Smooth muscle cell (in vitro differentiated cells): ENCODE measurements at regions not wholly inside any gene's neighbourhood (a gene's known extent, or its start where the extent isn't known, plus 50 kb on each side); places are given as distances from the start of the nearest gene placed in this dataset.

ENCODE experiments used
- DNase-seq: peaks from one replicate; lab custom pipeline; 2025; ENCODE audit not compliant: unreplicated experiment; lab: John Stamatoyannopoulos, UW
- H2AFZ ChIP-seq: fragments of 200-600 bp; sonication (generic); 2 replicates; pipeline ENCODE4 v1.6.0; 2016; ENCODE audit warnings: antibody characterized with exemption, low read depth, mild to moderate bottlenecking
- H3F3A ChIP-seq: fragments of 200-600 bp; sonication (generic); 2 replicates; pipeline ENCODE4 v1.6.0; 2017; ENCODE audit warnings: antibody characterized with exemption, low read depth
- H3K27ac ChIP-seq: fragments of 200-600 bp; sonication (generic); 2 replicates; pipeline ENCODE4 v1.5.1; 2016; ENCODE audit warnings: low read depth, mild to moderate bottlenecking
- H3K27me3 ChIP-seq: fragments of 200-600 bp; sonication (generic); 2 replicates; pipeline ENCODE4 v1.6.1; 2016; ENCODE audit warnings: low read depth, mild to moderate bottlenecking
- H3K36me3 ChIP-seq: fragments of 200-600 bp; sonication (generic); 2 replicates; pipeline ENCODE4 v1.5.1; 2016; ENCODE audit warnings: low read depth
- H3K4me1 ChIP-seq: fragments of 200-600 bp; sonication (generic); 2 replicates; pipeline ENCODE4 v1.5.1; 2016; ENCODE audit warnings: low read depth
- H3K4me2 ChIP-seq: fragments of 200-600 bp; sonication (generic); 2 replicates; pipeline ENCODE4 v1.6.0; 2016; ENCODE audit warnings: mild to moderate bottlenecking
- H3K4me3 ChIP-seq: fragments of 200-600 bp; sonication (generic); 2 replicates; pipeline ENCODE4 v1.5.1; 2016; ENCODE audit warnings: mild to moderate bottlenecking
- H3K79me2 ChIP-seq: fragments of 200-600 bp; sonication (generic); 2 replicates; pipeline ENCODE4 v1.6.0; 2016; ENCODE audit warnings: low read depth, mild to moderate bottlenecking
- H3K9ac ChIP-seq: fragments of 200-600 bp; sonication (generic); 2 replicates; pipeline ENCODE4 v1.6.0; 2016; ENCODE audit warnings: low read depth
- H3K9me3 ChIP-seq: fragments of 200-600 bp; sonication (generic); replicated peaks from 2 replicates; pipeline ENCODE4 v1.5.1; 2016; ENCODE audit warnings: low read depth
- H4K20me1 ChIP-seq: fragments of 200-600 bp; sonication (generic); 2 replicates; pipeline ENCODE4 v1.6.0; 2016; ENCODE audit warnings: low read depth
- WGBS: methylation state at CpG from one replicate; pipeline ENCODE4 v1.1.7; 2016; ENCODE audit warnings: low lambda C conversion rate; 5-methylcytosine and 5-hydroxymethylcytosine counted together
- TF ChIP-seq, protein P1 (sequence below): fragments of 200-600 bp; sonication (generic); IDR thresholded peaks from 2 replicates; pipeline ENCODE4 v1.5.1; 2017; ENCODE audit warnings: borderline replicate concordance, mild to moderate bottlenecking, antibody characterized with exemption; ENCODE audit not compliant: insufficient read depth, poor library complexity, severe bottlenecking

DNA sequence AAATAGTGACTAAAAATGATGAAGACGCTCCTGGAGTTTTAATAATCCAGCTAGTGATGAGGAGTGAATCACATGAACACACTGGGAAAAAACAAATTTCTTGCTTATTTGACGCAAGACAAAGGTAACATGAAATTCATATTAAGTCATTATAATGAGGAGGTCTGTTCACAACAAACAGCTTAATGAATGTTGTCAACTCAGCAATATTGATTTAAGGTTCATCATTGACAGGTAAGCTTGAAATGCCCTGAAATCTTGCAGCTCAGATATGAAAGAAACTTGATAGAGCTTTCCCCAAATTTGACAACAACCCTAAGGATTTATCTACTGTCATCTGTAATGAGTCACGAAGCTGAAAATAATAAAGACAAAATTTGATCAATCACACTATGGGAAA is 108.1 kb upstream of the SELENOK start:
- Histone ChIP-seq H3K36me3 (no peaks in the 10 kb centered on the region), H3K9me3 (no peaks in the 10 kb centered on the region), H3K4me1 (no peaks in the 10 kb centered on the region), H3K4me3 (no peak overlapping the region), H3K27me3 (peaks cover 11% of the 10 kb centered on the region), H2AFZ (no peak overlapping the region), H4K20me1 (no peaks in the 10 kb centered on the region), H3K4me2 (no peak overlapping the region), H3K79me2 (no peaks in the 10 kb centered on the region), H3K27ac (no peak overlapping the region), H3F3A (no peaks in the 10 kb centered on the region), H3K9ac (no peak overlapping the region)
- 92% methylated on average over 3 of the region's 3 CpGs for WGBS
- no peak for DNase-seq
- TF ChIP-seq, protein P1, sequence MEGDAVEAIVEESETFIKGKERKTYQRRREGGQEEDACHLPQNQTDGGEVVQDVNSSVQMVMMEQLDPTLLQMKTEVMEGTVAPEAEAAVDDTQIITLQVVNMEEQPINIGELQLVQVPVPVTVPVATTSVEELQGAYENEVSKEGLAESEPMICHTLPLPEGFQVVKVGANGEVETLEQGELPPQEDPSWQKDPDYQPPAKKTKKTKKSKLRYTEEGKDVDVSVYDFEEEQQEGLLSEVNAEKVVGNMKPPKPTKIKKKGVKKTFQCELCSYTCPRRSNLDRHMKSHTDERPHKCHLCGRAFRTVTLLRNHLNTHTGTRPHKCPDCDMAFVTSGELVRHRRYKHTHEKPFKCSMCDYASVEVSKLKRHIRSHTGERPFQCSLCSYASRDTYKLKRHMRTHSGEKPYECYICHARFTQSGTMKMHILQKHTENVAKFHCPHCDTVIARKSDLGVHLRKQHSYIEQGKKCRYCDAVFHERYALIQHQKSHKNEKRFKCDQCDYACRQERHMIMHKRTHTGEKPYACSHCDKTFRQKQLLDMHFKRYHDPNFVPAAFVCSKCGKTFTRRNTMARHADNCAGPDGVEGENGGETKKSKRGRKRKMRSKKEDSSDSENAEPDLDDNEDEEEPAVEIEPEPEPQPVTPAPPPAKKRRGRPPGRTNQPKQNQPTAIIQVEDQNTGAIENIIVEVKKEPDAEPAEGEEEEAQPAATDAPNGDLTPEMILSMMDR, result no peak

DNA sequence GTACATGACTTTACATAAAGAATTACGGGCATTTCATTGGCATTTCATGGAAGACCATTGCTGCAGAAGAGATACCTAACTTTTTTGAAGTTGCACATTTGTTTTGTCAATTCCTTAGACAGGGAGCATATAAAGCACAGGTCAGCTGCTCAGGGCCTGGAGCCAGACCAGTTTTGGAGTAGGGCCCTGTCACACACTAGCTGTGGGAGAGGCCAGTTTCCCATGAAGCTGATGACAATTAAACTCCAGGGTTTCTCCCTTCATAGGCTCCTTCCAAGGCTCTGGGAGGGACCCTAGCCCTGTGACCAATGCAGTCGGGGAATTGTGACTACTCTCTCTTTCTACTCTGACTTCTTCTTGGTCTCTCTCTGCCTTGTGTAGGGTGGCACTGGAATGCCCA is 107.3 kb upstream of the SELENOK start:
- Histone ChIP-seq H3K79me2 (no peaks in the 10 kb centered on the region), H3K27me3 (peaks cover 11% of the 10 kb centered on the region), H3K27ac (no peak overlapping the region), H3K36me3 (no peaks in the 10 kb centered on the region), H3K9me3 (no peaks in the 10 kb centered on the region), H3K4me2 (no peak overlapping the region), H3K4me3 (no peak overlapping the region), H2AFZ (no peak overlapping the region), H3K9ac (no peak overlapping the region), H4K20me1 (no peaks in the 10 kb centered on the region), H3F3A (no peaks in the 10 kb centered on the region), H3K4me1 (no peaks in the 10 kb centered on the region)
- WGBS, result 90% methylated on average over 2 of the region's 2 CpGs
- TF ChIP-seq, protein P1, result no peak
- no peak for DNase-seq

DNA sequence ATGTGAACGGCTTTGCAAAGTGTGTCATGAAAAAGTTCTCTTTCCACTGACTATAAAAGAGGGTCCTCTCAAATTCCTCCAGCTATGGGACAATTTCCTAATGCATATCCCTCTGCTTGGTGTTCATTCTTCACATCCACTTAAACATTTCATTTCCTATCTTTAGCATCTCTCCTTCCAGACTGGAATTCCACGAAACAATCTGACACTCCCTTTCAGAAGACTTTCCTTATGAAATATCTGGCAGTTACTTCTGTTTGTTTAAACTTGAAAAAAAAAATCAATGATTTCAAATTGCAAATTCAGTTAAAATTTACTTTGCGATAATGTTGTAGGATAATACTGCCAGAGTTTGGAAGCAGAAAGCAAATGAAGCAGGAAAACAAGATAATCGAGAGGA is 105.8 kb upstream of the SELENOK start:
- WGBS, result 83% methylated on average over 4 of the region's 4 CpGs
- H3K79me2 ChIP-seq, result no peaks in the 10 kb centered on the region
- peaks cover 11% of the 10 kb centered on the region for H3K27me3 ChIP-seq
- no peak overlapping the region for H3K9ac ChIP-seq
- H3K27ac ChIP-seq, result no peak overlapping the region
- H3F3A ChIP-seq, result no peaks in the 10 kb centered on the region
- H3K4me2 ChIP-seq, result no peak overlapping the region
- no peak for DNase-seq
- no peaks in the 10 kb centered on the region for H3K36me3 ChIP-seq
- TF ChIP-seq, protein P1, result no peak
- H2AFZ ChIP-seq, result no peak overlapping the region
- no peaks in the 10 kb centered on the region for H3K4me1 ChIP-seq
- H4K20me1 ChIP-seq, result no peaks in the 10 kb centered on the region
- no peaks in the 10 kb centered on the region for H3K9me3 ChIP-seq
- H3K4me3 ChIP-seq, result no peak overlapping the region

DNA sequence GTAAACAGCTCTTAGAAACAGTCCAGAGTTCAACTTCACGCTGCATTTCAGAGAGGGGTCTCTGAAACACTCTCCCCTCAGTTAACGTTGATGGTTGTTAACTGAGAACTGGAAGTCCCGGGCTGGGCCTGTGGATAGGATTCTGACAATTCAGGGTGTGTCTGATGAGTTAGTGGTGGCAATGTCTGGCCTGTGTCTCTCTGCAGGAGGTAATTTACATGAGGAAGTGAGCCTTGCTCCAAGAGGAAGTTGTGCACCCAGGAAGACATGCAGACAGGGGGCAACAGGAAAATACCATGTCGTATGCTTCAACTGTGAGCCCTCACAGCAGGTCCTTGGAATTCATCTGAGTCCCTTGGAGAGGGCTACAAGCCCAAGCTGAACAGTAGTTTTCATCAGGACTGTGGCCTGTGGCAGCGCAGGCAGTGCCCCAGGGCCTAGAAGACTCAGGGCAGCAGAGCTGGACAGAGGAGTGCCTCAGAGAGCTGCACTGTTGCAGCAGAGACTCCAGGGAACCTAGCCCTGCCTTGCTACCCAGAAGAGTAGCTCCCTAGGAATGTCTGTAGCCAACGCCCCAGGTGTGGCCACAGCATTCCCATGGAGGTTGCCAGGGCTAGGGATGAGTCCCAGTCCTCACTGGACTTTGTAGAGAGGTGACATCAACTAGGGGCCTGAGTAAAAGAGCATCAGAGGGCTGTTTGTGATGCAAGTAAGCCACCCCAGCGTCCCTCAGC is 104.6 kb upstream of the SELENOK start:
- no peaks in the 10 kb centered on the region for H3K79me2 ChIP-seq
- H3K27me3 ChIP-seq, result peaks cover 11% of the 10 kb centered on the region
- H3K4me2 ChIP-seq, result no peak overlapping the region
- WGBS, result 76% methylated on average over 7 of the region's 7 CpGs
- no peaks in the 10 kb centered on the region for H3K4me1 ChIP-seq
- H4K20me1 ChIP-seq, result no peaks in the 10 kb centered on the region
- no peaks in the 10 kb centered on the region for H3K9me3 ChIP-seq
- no peak overlapping the region for H3K9ac ChIP-seq
- H2AFZ ChIP-seq, result no peak overlapping the region
- no peaks in the 10 kb centered on the region for H3F3A ChIP-seq
- H3K4me3 ChIP-seq, result no peak overlapping the region
- H3K36me3 ChIP-seq, result no peaks in the 10 kb centered on the region
- no peak for DNase-seq
- TF ChIP-seq, protein P1, result no peak
- H3K27ac ChIP-seq, result no peak overlapping the region
